DOHH2 (cell line): ENCODE measurements at regions not wholly inside any gene's neighbourhood (a gene's known extent, or its start where the extent isn't known, plus 50 kb on each side); places are given as distances from the start of the nearest gene placed in this dataset.

Experiments
- H3F3A ChIP-seq: fragments of 200-600 bp; sonication (generic), shearing (Covaris generic); 2 replicates; pipeline ENCODE4 v1.6.0; 2016; ENCODE audit warnings: antibody characterized with exemption, mild to moderate bottlenecking; ENCODE audit not compliant: control insufficient read depth, insufficient read depth
- H3K27ac ChIP-seq: fragments of 200-600 bp; sonication (generic); 2 replicates; pipeline ENCODE4 v1.5.1; 2014; ENCODE audit warnings: low read depth, mild to moderate bottlenecking, low read length, moderate library complexity
- H3K27me3 ChIP-seq: fragments of 200-600 bp; sonication (generic); 2 replicates; pipeline ENCODE4 v1.6.1; 2014; ENCODE audit warnings: mild to moderate bottlenecking, low read length, mixed read lengths; ENCODE audit not compliant: control insufficient read depth
- H3K36me3 ChIP-seq: fragments of 200-600 bp; sonication (generic); 2 replicates; pipeline ENCODE4 v1.6.1; 2014; ENCODE audit warnings: mild to moderate bottlenecking, low read length, moderate library complexity, mixed read lengths; ENCODE audit not compliant: control insufficient read depth
- H3K4me1 ChIP-seq: fragments of 200-600 bp; sonication (generic); 2 replicates; pipeline ENCODE4 v1.6.1; 2014; ENCODE audit warnings: mild to moderate bottlenecking, low read length, mixed read lengths; ENCODE audit not compliant: control insufficient read depth
- H3K4me2 ChIP-seq: fragments of 200-600 bp; sonication (generic); 2 replicates; pipeline ENCODE4 v1.6.0; 2014; ENCODE audit warnings: mild to moderate bottlenecking, low read length, moderate library complexity
- H3K4me3 ChIP-seq: fragments of 200-600 bp; sonication (generic); 2 replicates; pipeline ENCODE4 v1.5.1; 2014; ENCODE audit warnings: mild to moderate bottlenecking, low read length, mixed read lengths
- H3K79me2 ChIP-seq: fragments of 200-600 bp; sonication (generic); 2 replicates; pipeline ENCODE4 v1.6.1; 2014; ENCODE audit warnings: mild to moderate bottlenecking, low read length, mixed read lengths; ENCODE audit not compliant: control insufficient read depth
- H3K9me2 ChIP-seq: fragments of 200-600 bp; sonication (generic); replicated peaks from 2 replicates; pipeline ENCODE4 v1.6.1; 2014; ENCODE audit warnings: mild to moderate bottlenecking, low read length, mixed read lengths; ENCODE audit not compliant: control insufficient read depth
- H3K9me3 ChIP-seq: fragments of 200-600 bp; sonication (generic); 2 replicates; pipeline ENCODE4 v1.6.1; 2014; ENCODE audit warnings: antibody characterized with exemption, low read length, mixed read lengths; ENCODE audit not compliant: control insufficient read depth, insufficient read depth
- H4K20me1 ChIP-seq: fragments of 200-600 bp; sonication (generic); 2 replicates; pipeline ENCODE4 v1.6.0; 2014; ENCODE audit warnings: low read depth, mild to moderate bottlenecking, antibody characterized with exemption, low read length, moderate library complexity; ENCODE audit not compliant: control insufficient read depth, insufficient read depth
- CTCF ChIP-seq: fragments of 200-600 bp; sonication (generic); IDR thresholded peaks from one replicate; pipeline ENCODE4 v1.5.1; 2014; ENCODE audit warnings: antibody characterized with exemption, mild to moderate bottlenecking, low read depth, low read length; ENCODE audit not compliant: poor library complexity, severe bottlenecking
- EZH2phosphoT487 ChIP-seq: fragments of 200-600 bp; sonication (generic); IDR thresholded peaks from 2 replicates; pipeline ENCODE4 v1.6.1; 2017; ENCODE audit warnings: borderline replicate concordance, mild to moderate bottlenecking, antibody characterized with exemption, low read length, moderate library complexity, mixed read lengths

DNA sequence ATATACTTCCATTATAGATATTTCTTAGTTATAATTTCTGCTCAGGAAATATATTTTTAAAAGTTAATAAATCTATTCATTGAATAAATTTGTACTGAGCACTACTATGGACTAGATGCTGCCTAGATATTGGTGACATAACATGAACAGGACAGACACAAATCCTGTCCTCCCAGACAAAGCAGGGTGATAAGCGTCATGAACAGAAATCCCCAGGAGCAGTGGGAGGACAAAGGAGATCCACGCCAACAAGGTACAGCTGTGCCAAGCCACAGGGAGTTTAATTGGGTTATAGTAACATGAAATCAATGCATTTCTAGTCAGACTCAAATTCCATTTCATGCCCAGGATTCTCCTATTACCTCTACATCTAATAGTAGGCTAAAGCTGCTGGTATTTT lies 171.8 kb upstream of the CPNE8 start:
- Histone ChIP-seq H4K20me1 (no peaks in the 10 kb centered on the region), H3K4me1 (no peaks in the 10 kb centered on the region), H3K27ac (no peak overlapping the region), H3K4me3 (no peak overlapping the region), H3K27me3 (no peaks in the 10 kb centered on the region), H3K79me2 (no peaks in the 10 kb centered on the region), H3F3A (no peaks in the 10 kb centered on the region), H3K9me3 (no peaks in the 10 kb centered on the region), H3K4me2 (no peak overlapping the region), H3K36me3 (no peaks in the 10 kb centered on the region), H3K9me2 (no peaks in the 10 kb centered on the region)
- TF ChIP-seq CTCF (no peak), EZH2phosphoT487 (no peak)

GRCh38 chr12:39074063-39074462 lies 168.7 kb upstream of the CPNE8 start:
- no peak overlapping the region for H3K27ac ChIP-seq
- no peaks in the 10 kb centered on the region for H3K27me3 ChIP-seq
- H3K9me3 ChIP-seq = no peaks in the 10 kb centered on the region
- H3K9me2 ChIP-seq = no peaks in the 10 kb centered on the region
- H4K20me1 ChIP-seq = no peaks in the 10 kb centered on the region
- no peaks in the 10 kb centered on the region for H3K36me3 ChIP-seq
- H3K79me2 ChIP-seq = no peaks in the 10 kb centered on the region
- no peak for TF ChIP-seq EZH2phosphoT487
- TF ChIP-seq CTCF = no peak
- no peaks in the 10 kb centered on the region for H3K4me1 ChIP-seq
- H3K4me2 ChIP-seq = no peak overlapping the region
- no peak overlapping the region for H3K4me3 ChIP-seq
- H3F3A ChIP-seq = no peaks in the 10 kb centered on the region

- Histone ChIP-seq H3K79me2 (no peaks in the 10 kb centered on the region), H3F3A (no peaks in the 10 kb centered on the region), H3K27me3 (no peaks in the 10 kb centered on the region), H3K4me3 (no peak overlapping the region), H3K4me1 (no peaks in the 10 kb centered on the region), H4K20me1 (no peaks in the 10 kb centered on the region), H3K36me3 (no peaks in the 10 kb centered on the region), H3K9me2 (no peaks in the 10 kb centered on the region), H3K4me2 (no peak overlapping the region), H3K9me3 (no peaks in the 10 kb centered on the region), H3K27ac (no peak overlapping the region)
- TF ChIP-seq CTCF = no peak
Measured at GRCh38 chr12:39072658-39073057, 167.3 kb upstream of the CPNE8 start.

DNA sequence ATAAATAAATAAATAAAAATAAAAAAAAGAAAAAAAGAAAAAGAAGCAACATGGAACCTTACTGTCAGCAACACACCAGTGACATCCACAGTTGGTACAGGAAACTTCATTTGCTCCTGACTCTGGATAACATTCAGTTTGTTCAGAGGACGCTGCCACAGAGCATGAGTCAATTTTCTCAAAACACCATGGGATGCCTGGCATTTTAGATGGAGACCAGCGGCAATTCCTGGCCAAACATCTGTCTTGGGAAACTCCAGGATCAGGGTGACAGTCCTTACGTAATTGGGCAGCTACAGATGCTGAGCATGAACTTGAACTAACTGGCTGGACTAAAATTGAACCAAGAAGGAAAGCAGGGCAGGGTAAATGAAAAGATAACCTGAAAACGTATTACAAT lies 166.2 kb upstream of the CPNE8 start:
- Histone ChIP-seq H3K9me2 (no peaks in the 10 kb centered on the region), H3K36me3 (no peaks in the 10 kb centered on the region), H3K27me3 (no peaks in the 10 kb centered on the region), H3K27ac (no peak overlapping the region), H3F3A (no peaks in the 10 kb centered on the region), H3K4me1 (no peaks in the 10 kb centered on the region), H3K4me3 (no peak overlapping the region), H4K20me1 (no peaks in the 10 kb centered on the region), H3K9me3 (no peaks in the 10 kb centered on the region), H3K79me2 (no peaks in the 10 kb centered on the region), H3K4me2 (no peak overlapping the region)
- TF ChIP-seq CTCF (no peak), EZH2phosphoT487 (no peak)
